Gastroesophageal sphincter (tissue), 4 donors: ENCODE measurements at regions not wholly inside any gene's neighbourhood (a gene's known extent, or its start where the extent isn't known, plus 50 kb on each side); places are given as distances from the start of the nearest gene placed in this dataset.

Experiments
- ATAC-seq: fragments of 150-250 bp; one replicate; pipeline ENCODE4 v1.9.1; 2016; ENCODE audit warnings: mild to moderate bottlenecking, moderate library complexity
- H3K27ac ChIP-seq, 4 donors: fragments of 200-600 bp; sonication (generic) in 3 of 4; 1 replicate in 3 of 4; 2 replicates in 1 of 4; pipeline ENCODE4 v1.5.1; 2016 to 2019
- H3K27me3 ChIP-seq: fragments of 200-600 bp; sonication (generic); one replicate; pipeline ENCODE4 v1.5.1; 2019
- H3K36me3 ChIP-seq, 2 donors: fragments of 200-600 bp; sonication (generic); one replicate each; pipeline ENCODE4 v1.5.1; 2019; ENCODE audit warnings: control low read depth in 1 of 2
- H3K4me1 ChIP-seq, 3 donors: fragments of 200-600 bp; sonication (generic); 1 replicate in 2 of 3; 2 replicates in 1 of 3; pipeline ENCODE4 v1.5.1; 2016 to 2019; ENCODE audit warnings: control low read depth in 2 of 3
- H3K4me3 ChIP-seq, 2 donors: fragments of 200-600 bp; sonication (generic); one replicate each; pipeline ENCODE4 v1.5.1; 2019; ENCODE audit warnings: mild to moderate bottlenecking in 1 of 2, moderate library complexity in 1 of 2
- H3K9me3 ChIP-seq, 3 donors: fragments of 200-600 bp; sonication (generic); one replicate each; pipeline ENCODE4 v1.5.1; 2017 to 2019; ENCODE audit warnings: control low read depth in 2 of 3
- EP300 ChIP-seq: sonication (generic); formaldehyde crosslinking; IDR thresholded peaks from one replicate; pipeline ENCODE4 v1.6.1; 2017; ENCODE audit warnings: antibody characterized with exemption, mild to moderate bottlenecking
- POLR2A ChIP-seq, 2 donors: fragments of 450-650 bp; IDR thresholded peaks; one replicate each; pipeline ENCODE4 v1.6.1; 2017; ENCODE audit warnings: antibody characterized with exemption in 2 of 2, mild to moderate bottlenecking in 2 of 2, moderate library complexity in 1 of 2
- POLR2AphosphoS5 ChIP-seq: sonication (generic); formaldehyde crosslinking; IDR thresholded peaks from one replicate; pipeline ENCODE4 v1.6.1; 2017; ENCODE audit warnings: antibody characterized with exemption
- WGBS, 2 donors: methylation state at CpG; one replicate each; pipeline ENCODE4 v1.1.5; 2018; ENCODE audit warnings: low coverage in 1 of 2; 5-methylcytosine and 5-hydroxymethylcytosine counted together
- TF ChIP-seq, protein P1 (sequence below), 4 experiments: fragments of 200-600 bp in 2 of 4; fragments of 450-650 bp in 2 of 4; sonication (generic) in 1 of 4; IDR thresholded peaks; one replicate each; pipeline ENCODE4 v1.5.1; 2017 to 2019; ENCODE audit warnings: antibody characterized with exemption in 4 of 4, mild to moderate bottlenecking in 2 of 4, moderate library complexity in 2 of 4

DNA sequence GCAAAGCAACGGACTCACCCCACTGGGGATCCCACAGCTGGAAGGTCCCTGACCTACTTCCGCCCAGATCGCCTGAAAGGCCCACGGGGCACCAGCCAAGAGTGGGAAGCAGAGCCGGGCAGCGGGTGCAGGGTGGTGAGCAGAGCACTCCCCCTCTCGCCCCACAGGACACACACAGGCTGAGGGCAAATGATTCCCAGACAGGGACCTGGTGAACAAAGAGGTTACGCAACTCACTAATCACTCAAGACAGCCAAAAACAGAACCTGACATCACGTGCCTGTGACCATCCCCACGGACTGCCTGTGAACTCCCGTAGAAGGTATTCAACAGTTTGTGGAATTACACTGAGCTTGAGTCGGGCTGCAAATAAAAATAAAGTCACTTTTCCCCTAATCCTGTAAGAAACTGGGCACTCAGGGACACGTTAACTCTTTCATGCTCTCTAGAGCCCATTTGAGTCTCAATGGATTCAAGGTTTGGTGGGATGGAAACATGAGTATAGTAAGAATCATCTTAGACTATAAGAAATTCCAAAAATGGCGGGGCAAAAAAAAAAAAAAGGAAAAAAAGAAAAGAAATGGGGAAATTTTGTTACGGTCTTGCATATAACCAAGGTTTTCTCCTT is 396.1 kb downstream of the SOX9 start:
- H3K27ac ChIP-seq = no peak overlapping the region
- H3K9me3 ChIP-seq = no peaks in the 10 kb centered on the region
- WGBS, 2 donors = 85 to 100% methylated on average over 1 to 6 of the region's 15 CpGs
- TF ChIP-seq POLR2AphosphoS5 (no peak), EP300 (no peak), POLR2A (IDR thresholded peaks at IDR 0.05) (no peak)
- H3K4me1 ChIP-seq = peaks cover 0 to 3% (median 0%) of the 10 kb centered on the region in 3 donors
- no peak for ATAC-seq
- no peak overlapping the region for H3K4me3 ChIP-seq
- H3K36me3 ChIP-seq = no peaks in the 10 kb centered on the region
- H3K27me3 ChIP-seq = peaks cover 22% of the 10 kb centered on the region

DNA sequence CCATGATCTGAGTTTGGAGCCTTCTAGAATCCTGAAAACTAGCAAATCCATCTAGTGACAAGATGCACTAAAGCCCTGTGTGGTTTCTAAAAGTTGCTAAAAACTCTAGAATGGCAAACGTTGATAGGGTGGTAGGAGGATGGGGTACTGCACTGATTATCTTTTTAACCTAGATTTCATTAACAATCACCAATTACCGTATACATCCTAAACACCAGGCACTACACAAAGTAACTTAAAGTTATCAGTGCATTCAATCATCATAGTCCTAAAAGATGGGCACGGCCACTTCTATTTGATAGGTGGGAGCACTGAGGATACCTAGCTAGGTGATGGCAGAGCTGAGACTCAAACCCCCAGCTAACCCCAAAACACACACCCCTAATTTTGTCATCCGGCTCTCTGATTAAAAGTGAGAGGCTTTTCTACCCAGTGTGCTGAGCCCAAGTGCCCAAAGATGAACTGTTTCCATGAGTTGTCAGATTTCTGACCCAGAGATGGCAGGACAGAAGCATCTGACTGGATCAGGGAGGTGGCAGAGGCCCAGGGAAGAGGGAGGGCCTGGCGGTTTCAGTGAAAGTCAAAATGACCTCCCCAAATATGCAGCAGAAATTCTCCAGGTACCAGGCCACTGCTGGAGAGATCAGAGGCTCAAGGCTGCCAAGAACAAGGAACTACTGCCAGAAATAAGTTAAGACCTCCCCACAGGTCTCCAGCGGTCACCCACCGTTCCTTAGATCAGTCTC is 396.8 kb downstream of the SOX9 start:
- no peaks in the 10 kb centered on the region for H3K36me3 ChIP-seq
- no peak overlapping the region for H3K27ac ChIP-seq
- H3K4me3 ChIP-seq = no peak overlapping the region
- peaks cover 22% of the 10 kb centered on the region for H3K27me3 ChIP-seq
- no peaks in the 10 kb centered on the region for H3K9me3 ChIP-seq
- peaks cover 0 to 3% (median 0%) of the 10 kb centered on the region in 3 donors for H3K4me1 ChIP-seq
- 56 to 78% methylated on average over 5 to 6 of the region's 7 CpGs for WGBS, 2 donors
- no peak for ATAC-seq
- TF ChIP-seq, protein P1, sequence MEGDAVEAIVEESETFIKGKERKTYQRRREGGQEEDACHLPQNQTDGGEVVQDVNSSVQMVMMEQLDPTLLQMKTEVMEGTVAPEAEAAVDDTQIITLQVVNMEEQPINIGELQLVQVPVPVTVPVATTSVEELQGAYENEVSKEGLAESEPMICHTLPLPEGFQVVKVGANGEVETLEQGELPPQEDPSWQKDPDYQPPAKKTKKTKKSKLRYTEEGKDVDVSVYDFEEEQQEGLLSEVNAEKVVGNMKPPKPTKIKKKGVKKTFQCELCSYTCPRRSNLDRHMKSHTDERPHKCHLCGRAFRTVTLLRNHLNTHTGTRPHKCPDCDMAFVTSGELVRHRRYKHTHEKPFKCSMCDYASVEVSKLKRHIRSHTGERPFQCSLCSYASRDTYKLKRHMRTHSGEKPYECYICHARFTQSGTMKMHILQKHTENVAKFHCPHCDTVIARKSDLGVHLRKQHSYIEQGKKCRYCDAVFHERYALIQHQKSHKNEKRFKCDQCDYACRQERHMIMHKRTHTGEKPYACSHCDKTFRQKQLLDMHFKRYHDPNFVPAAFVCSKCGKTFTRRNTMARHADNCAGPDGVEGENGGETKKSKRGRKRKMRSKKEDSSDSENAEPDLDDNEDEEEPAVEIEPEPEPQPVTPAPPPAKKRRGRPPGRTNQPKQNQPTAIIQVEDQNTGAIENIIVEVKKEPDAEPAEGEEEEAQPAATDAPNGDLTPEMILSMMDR (IDR thresholded peaks at IDR 0.05) = no peak
- TF ChIP-seq POLR2A (IDR thresholded peaks at IDR 0.05) (no peak), EP300 (no peak), POLR2AphosphoS5 (no peak)

DNA sequence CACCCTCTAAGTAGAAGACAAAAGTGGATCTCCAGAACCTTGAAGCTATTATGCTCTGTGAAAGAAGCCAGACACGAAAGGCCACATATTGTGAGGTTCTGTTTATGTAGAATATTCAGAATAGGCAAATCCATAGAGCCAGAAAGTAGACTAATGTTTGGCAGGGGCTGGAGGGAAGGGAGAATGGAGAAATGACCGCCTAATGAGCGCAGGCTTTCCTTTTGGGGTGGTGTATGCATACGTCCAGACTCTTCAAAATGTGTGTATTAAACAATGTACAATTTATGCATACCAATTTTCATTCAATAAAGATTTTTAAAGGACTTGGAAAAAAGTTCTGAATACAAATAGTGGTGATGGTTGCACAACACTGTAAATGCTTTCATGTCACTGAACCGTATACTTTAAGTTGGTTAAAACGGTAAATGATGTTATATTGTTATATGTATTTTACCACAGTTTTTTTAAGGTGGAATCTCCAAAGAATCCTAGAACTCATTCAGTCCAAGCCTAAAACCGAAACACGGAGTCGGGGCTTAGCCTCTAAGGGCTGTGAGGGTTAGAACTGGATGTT is 397.4 kb downstream of the SOX9 start:
- Histone ChIP-seq H3K27ac (no peak overlapping the region), H3K27me3 (peaks cover 27% of the 10 kb centered on the region), H3K9me3 (no peaks in the 10 kb centered on the region), H3K4me3 (no peak overlapping the region), H3K36me3 (no peaks in the 10 kb centered on the region), H3K4me1 (peaks cover 0 to 3% (median 0%) of the 10 kb centered on the region in 3 donors)
- ATAC-seq = no peak
- 84 to 89% methylated on average over 6 to 9 of the region's 9 CpGs for WGBS, 2 donors
- no peak for TF ChIP-seq POLR2AphosphoS5
- TF ChIP-seq POLR2A (IDR thresholded peaks at IDR 0.05) = no peak
- TF ChIP-seq EP300 = no peak
- TF ChIP-seq, protein P1 (IDR thresholded peaks at IDR 0.05) = no peak

- 60% methylated on average over 12 to 15 of the region's 25 CpGs for WGBS, 2 donors
- Histone ChIP-seq H3K4me3 (no peak overlapping the region), H3K4me1 (peaks cover 0 to 3% (median 0%) of the 10 kb centered on the region in 3 donors), H3K27ac (no peak overlapping the region), H3K27me3 (peaks cover 30% of the 10 kb centered on the region), H3K9me3 (no peaks in the 10 kb centered on the region), H3K36me3 (no peaks in the 10 kb centered on the region)
- TF ChIP-seq POLR2A (IDR thresholded peaks at IDR 0.05) = no peak
- TF ChIP-seq EP300 = no peak
- TF ChIP-seq, protein P1 (IDR thresholded peaks at IDR 0.05) = no peak
- TF ChIP-seq POLR2AphosphoS5 = no peak
- no peak for ATAC-seq
Observed at GRCh38 chr17:72518753-72519597, 398.2 kb downstream of the SOX9 start.

- H3K27ac ChIP-seq = no peak overlapping the region
- no peaks in the 10 kb centered on the region for H3K36me3 ChIP-seq
- 85 to 92% methylated on average over 4 of the region's 6 CpGs for WGBS, 2 donors
- no peaks in the 10 kb centered on the region for H3K9me3 ChIP-seq
- no peak overlapping the region for H3K4me3 ChIP-seq
- H3K27me3 ChIP-seq = peaks cover 30% of the 10 kb centered on the region
- peaks cover 0 to 3% (median 0%) of the 10 kb centered on the region in 3 donors for H3K4me1 ChIP-seq
- TF ChIP-seq EP300 (no peak), POLR2A (IDR thresholded peaks at IDR 0.05) (no peak), POLR2AphosphoS5 (no peak)
- TF ChIP-seq, protein P1 (IDR thresholded peaks at IDR 0.05) = no peak
- ATAC-seq = no peak
Observed at GRCh38 chr17:72519598-72519936, 398.7 kb downstream of the SOX9 start.
